Kidney (tissue), 13 donors: ENCODE measurements at regions not wholly inside any gene's neighbourhood (a gene's known extent, or its start where the extent isn't known, plus 50 kb on each side); places are given as distances from the start of the nearest gene placed in this dataset.

Experiments
- DNase-seq, 5 donors: peaks; one replicate each; pipeline ENCODE4 v3.0.0-alpha.2; 2013 to 2020
- FAIRE-seq: peaks from 2 replicates; lab custom pipeline; 2012; peaks lifted over from hg19 to GRCh38; lab: Jason Lieb, UNC
- H3K27ac ChIP-seq, 2 donors: one replicate each; pipeline ENCODE4 v1.7.0; 2013; ENCODE audit warnings: low read depth in 2 of 2, low read length in 2 of 2, inconsistent platforms in 1 of 2
- H3K27me3 ChIP-seq: one replicate; pipeline ENCODE4 v1.7.1; 2013; ENCODE audit warnings: low read length, inconsistent platforms; ENCODE audit not compliant: control insufficient read depth, insufficient read depth
- H3K36me3 ChIP-seq, 3 donors: one replicate each; pipeline versions ENCODE4 v1.7.0 to v1.7.1; 2013; ENCODE audit warnings: low read length in 3 of 3, control low read depth in 1 of 3, inconsistent platforms in 1 of 3; ENCODE audit not compliant: insufficient read depth in 3 of 3, control insufficient read depth in 2 of 3
- H3K4me1 ChIP-seq, 3 donors: one replicate each; pipeline versions ENCODE4 v1.7.0 to v1.7.1; 2013; ENCODE audit warnings: low read length in 3 of 3, inconsistent platforms in 1 of 3, low read depth in 1 of 3; ENCODE audit not compliant: control insufficient read depth in 2 of 3, insufficient read depth in 2 of 3
- H3K4me3 ChIP-seq, 3 donors: one replicate each; pipeline versions ENCODE4 v1.7.0 to v1.8.1; 2013; ENCODE audit warnings: low read length in 3 of 3, control low read depth in 1 of 3, inconsistent platforms in 1 of 3
- H3K9ac ChIP-seq, 3 donors: one replicate each; pipeline versions ENCODE4 v1.7.0 to v1.7.1; 2013; ENCODE audit warnings: low read length in 3 of 3, control low read depth in 1 of 3, inconsistent platforms in 1 of 3
- H3K9me3 ChIP-seq, 3 donors: one replicate each; pipeline versions ENCODE4 v1.7.0 to v1.7.1; 2013; ENCODE audit warnings: low read length in 3 of 3, control low read depth in 1 of 3, inconsistent platforms in 1 of 3; ENCODE audit not compliant: control insufficient read depth in 2 of 3, insufficient read depth in 1 of 3
- CTCF ChIP-seq: IDR thresholded peaks from 3 replicates; pipeline ENCODE4 v1.5.1; 2012; ENCODE audit warnings: mild to moderate bottlenecking, moderate library complexity, borderline replicate concordance; ENCODE audit not compliant: insufficient read depth; ENCODE audit errors: extremely low read depth
- intact Hi-C: fragments of 100-400 bp; cut with DNase I; formaldehyde crosslinking; loops from one replicate; pipeline ENCODE4 v1.11.1; 2022
- donor health status: control.
- donor health status: control.
- donor health status: control.
- donor health status: control.
- donor health status: control.
- donor health status: DM: yes; HTN: yes; CAD: no.
- donor health status: Normal renal cell carcinoma (clear cell type).

- no peaks in the 10 kb centered on the region for H3K27me3 ChIP-seq
- DNase-seq = no peak
- no peaks in the 10 kb centered on the region for H3K4me1 ChIP-seq
- H3K9me3 ChIP-seq = no peaks in the 10 kb centered on the region
- TF ChIP-seq CTCF = no peak
- no peak overlapping the region for H3K27ac ChIP-seq
- no peaks in the 10 kb centered on the region for H3K36me3 ChIP-seq
- intact Hi-C loops = no loop called here
- H3K4me3 ChIP-seq = no peak overlapping the region
- FAIRE-seq = no peak
- H3K9ac ChIP-seq = no peak overlapping the region
These were observed 754.8 kb downstream of the QKI start for GRCh38 chr6:164169355-164169754.

GRCh38 chr6:164168595-164168994 lies 754.1 kb downstream of the QKI start:
- no peak for DNase-seq
- no peak for TF ChIP-seq CTCF
- H3K4me1 ChIP-seq = no peaks in the 10 kb centered on the region
- H3K4me3 ChIP-seq = no peak overlapping the region
- no peak overlapping the region for H3K27ac ChIP-seq
- no peaks in the 10 kb centered on the region for H3K9me3 ChIP-seq
- intact Hi-C loops = no loop called here
- no peaks in the 10 kb centered on the region for H3K36me3 ChIP-seq
- no peak overlapping the region for H3K9ac ChIP-seq
- no peaks in the 10 kb centered on the region for H3K27me3 ChIP-seq
- FAIRE-seq = no peak

GRCh38 chr6:164167873-164168405 lies 753.4 kb downstream of the QKI start:
- H3K9me3 ChIP-seq = no peaks in the 10 kb centered on the region
- H3K4me1 ChIP-seq = no peaks in the 10 kb centered on the region
- DNase-seq = no peak
- FAIRE-seq = no peak
- no peak overlapping the region for H3K4me3 ChIP-seq
- H3K36me3 ChIP-seq = no peaks in the 10 kb centered on the region
- no peak overlapping the region for H3K9ac ChIP-seq
- H3K27me3 ChIP-seq = no peaks in the 10 kb centered on the region
- intact Hi-C loops = no loop called here
- TF ChIP-seq CTCF = no peak
- H3K27ac ChIP-seq = no peak overlapping the region

- Histone ChIP-seq H3K4me3 (no peak overlapping the region), H3K4me1 (no peaks in the 10 kb centered on the region), H3K27ac (no peak overlapping the region), H3K9ac (no peak overlapping the region), H3K36me3 (no peaks in the 10 kb centered on the region), H3K9me3 (no peaks in the 10 kb centered on the region), H3K27me3 (no peaks in the 10 kb centered on the region)
- FAIRE-seq = no peak
- no peak for TF ChIP-seq CTCF
- no peak for DNase-seq
- intact Hi-C loops = no loop called here
These were observed 752.5 kb downstream of the QKI start for GRCh38 chr6:164166996-164167395.
